ENCODE measurements at regions not wholly inside any gene's neighbourhood (a gene's known extent, or its start where the extent isn't known, plus 50 kb on each side); places are given as distances from the start of the nearest gene placed in this dataset.

DNA sequence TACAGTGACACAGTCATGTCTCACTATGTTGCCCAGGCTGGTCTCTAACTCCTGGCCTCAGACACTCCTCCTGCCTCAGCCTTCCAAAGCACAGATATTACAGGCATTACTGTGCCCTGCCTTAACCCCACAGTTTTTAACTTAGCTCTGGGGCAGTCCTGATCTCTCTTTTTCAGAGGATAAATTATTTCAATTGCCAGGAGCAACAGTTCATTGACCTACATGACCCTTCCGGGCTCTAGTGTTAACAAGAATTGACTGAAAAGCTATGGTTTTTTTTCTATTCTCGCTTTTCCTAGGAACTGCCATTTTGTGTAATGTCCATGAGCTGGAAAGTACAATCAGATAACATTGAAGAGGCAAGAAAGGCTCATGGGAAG lies 92.8 kb downstream of the HNRNPLL start:
- H3K9me3 Mint-ChIP-seq: peaks cover 0 to 5% (median 1%) of the 10 kb centered on the region in 3 donors
- H3K27me3 Mint-ChIP-seq: peaks cover 2% of the 10 kb centered on the region
- H3K27ac Mint-ChIP-seq: no peak overlapping the region
- H3K4me1 Mint-ChIP-seq: peaks cover 0 to 6% (median 5%) of the 10 kb centered on the region in 3 donors
- no peak overlapping the region for H3K4me3 Mint-ChIP-seq
- H3K36me3 Mint-ChIP-seq: no peaks in the 10 kb centered on the region

DNA sequence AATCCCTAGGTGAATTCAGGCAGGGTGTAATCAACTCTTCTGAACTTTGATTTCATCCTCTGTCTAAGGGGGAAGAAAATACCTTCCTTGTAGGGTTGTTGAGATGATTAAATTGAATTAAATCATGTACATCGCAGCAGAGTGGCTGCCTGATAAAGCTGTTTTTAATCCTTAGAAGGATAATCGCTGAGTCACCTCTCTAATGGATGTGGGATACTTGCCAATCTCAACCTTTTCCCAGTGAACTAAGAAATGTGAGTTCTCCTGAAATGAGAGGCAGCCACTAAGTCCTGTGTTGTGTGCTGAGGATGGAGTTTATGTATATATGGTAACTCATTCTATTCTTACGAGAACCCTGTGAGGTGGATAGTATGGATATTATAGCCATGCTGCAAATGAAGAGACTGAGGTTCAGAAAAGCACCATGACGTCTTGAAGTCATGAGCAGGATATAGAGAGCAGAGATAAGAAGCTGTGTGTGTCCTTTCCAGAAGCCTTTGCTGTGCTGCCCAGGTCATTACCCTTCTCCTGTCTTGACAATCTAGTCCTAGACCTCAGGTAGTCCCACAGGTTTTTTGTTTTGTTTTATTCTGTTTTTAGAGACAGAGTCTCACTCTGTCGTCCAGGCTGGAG lies 93.3 kb downstream of the HNRNPLL start:
- Mint-ChIP-seq H3K27me3 (peaks cover 2% of the 10 kb centered on the region), H3K4me3 (no peak overlapping the region), H3K9me3 (peaks cover 0 to 5% (median 1%) of the 10 kb centered on the region in 3 donors), H3K36me3 (no peaks in the 10 kb centered on the region), H3K4me1 (peaks cover 0 to 6% (median 5%) of the 10 kb centered on the region in 3 donors), H3K27ac (peak overlapping the region in 1 of 3 donors; percentile 23)

DNA sequence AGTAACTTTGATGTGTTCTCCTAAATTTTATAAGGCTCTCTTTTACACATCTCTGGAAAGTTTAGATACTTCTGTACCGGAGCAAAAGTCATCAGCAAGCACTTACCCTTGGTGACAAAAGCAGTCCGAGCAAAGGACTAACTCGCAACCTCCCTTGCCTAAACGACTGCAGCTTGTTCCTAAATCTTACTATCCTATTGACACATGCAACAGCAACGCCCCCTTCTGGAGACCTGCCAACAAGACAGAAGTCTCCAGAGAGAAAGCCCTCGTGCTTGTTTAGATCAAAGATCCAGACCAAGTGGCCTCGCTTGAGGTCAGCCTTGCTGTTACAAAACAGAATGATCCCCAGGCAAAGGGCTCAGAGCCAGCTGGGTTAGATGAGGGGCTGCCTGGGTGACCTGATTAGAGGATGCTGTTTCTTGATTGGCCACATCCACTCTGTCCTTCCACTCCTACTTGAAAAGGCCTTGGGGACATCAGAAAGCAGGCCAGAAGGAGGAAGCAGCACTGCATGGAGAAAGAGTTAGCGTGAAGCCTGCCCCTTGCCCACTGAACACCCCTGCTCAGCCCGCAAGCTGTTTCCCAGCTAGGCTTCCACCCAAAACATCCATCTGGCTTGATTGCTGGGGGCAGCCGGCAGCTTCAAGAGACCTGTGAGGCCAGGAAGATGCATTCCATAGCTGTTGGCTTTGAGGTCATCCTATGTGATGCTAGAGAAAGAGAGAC lies 94.3 kb downstream of the HNRNPLL start:
- H3K27ac Mint-ChIP-seq: peak overlapping the region in 1 of 3 donors; percentile 23
- H3K4me1 Mint-ChIP-seq: peaks cover 0 to 6% (median 5%) of the 10 kb centered on the region in 3 donors
- H3K36me3 Mint-ChIP-seq: no peaks in the 10 kb centered on the region
- peaks cover 0 to 5% (median 1%) of the 10 kb centered on the region in 3 donors for H3K9me3 Mint-ChIP-seq
- no peak overlapping the region for H3K4me3 Mint-ChIP-seq
- H3K27me3 Mint-ChIP-seq: peaks cover 2% of the 10 kb centered on the region

DNA sequence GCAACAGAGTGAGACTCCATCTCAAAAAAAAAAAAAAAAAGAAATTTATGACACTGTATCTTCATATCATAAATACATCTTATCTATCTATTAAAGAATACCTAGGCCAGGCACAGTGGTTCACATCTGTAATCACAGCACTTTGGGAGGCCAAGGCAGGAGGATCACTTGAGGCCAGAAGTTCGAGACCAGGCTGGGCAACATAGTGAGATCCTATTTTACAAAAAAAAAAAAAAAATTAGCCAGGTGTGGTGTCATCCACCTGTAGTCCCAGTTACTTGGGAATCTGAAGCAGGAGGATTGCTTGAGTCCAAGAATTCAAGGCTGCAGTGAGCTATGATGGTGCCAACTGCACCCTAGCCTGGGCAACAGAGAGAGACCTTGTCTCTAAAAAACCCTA lies 95.0 kb downstream of the HNRNPLL start:
- no peak overlapping the region for H3K4me3 Mint-ChIP-seq
- H3K9me3 Mint-ChIP-seq: peaks cover 0 to 5% (median 1%) of the 10 kb centered on the region in 3 donors
- H3K27ac Mint-ChIP-seq: no peak overlapping the region
- peaks cover 0 to 6% (median 5%) of the 10 kb centered on the region in 3 donors for H3K4me1 Mint-ChIP-seq
- no peaks in the 10 kb centered on the region for H3K36me3 Mint-ChIP-seq
- peaks cover 2% of the 10 kb centered on the region for H3K27me3 Mint-ChIP-seq

DNA sequence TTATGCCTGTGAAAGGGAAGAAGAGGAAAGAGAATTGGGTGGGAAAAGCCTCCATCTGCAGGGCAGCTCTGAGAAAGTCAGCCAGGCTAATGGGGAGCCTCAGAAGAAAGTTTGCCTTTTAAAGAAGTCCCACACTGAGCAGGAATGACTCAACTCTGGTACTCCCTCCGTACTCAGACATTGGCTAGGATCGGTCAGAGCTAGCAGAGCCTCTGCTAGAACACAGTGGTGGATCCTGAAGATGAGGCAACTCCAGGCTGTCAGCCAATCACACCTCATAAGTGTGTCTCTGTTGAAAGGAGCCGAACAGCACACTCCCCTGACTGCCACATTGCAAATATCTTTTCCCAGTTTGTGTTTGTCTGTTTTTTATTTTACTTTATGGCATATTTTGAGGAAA lies 96.9 kb downstream of the HNRNPLL start:
- H3K9me3 Mint-ChIP-seq: peaks cover 1 to 16% (median 7%) of the 10 kb centered on the region in 3 donors
- H3K27me3 Mint-ChIP-seq: peaks cover 2% of the 10 kb centered on the region
- H3K4me1 Mint-ChIP-seq: peaks cover 0 to 6% (median 5%) of the 10 kb centered on the region in 3 donors
- H3K4me3 Mint-ChIP-seq: no peak overlapping the region
- no peak overlapping the region for H3K27ac Mint-ChIP-seq
- H3K36me3 Mint-ChIP-seq: no peaks in the 10 kb centered on the region

DNA sequence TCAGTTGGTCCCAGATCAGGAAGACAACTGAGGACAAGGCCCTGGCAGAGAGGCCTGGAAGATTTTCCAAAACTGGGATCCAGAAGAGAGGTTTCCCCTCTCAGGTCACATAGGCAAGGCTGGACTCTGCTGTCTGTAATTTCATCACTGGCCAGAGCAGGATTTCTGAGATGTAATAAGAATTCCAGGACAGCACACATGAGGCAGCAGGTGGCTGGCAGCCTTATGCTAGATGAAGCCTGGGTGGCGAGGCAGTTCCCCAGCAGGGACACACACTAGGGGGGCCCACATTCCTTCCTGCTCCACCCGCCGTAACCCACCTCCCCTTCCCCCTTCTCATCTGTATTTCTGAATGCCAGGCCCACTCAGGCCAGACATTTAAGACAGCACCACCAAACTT lies 98.6 kb downstream of the HNRNPLL start:
- H3K9me3 Mint-ChIP-seq: peaks cover 1 to 16% (median 7%) of the 10 kb centered on the region in 3 donors

DNA sequence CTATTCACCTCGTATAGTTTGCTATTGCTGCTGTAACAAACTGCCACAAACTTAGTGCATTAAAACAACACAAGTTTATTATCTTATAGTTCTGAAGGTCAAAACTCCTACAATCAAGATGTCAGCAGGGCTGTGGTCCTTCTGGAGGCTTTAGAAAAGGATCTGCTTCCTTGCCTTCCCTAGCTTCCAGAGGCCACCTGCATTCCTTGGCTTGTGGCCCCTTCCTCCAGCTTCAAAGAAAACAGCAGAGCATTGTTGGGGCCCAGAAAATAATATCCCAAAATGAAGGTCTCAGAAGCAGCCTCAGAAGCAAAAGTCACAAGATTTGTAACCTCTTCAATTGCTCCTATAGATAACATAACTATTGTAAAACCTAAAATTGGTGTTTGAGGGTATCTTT lies 100.6 kb downstream of the HNRNPLL start:
- Mint-ChIP-seq H3K4me3 (no peak overlapping the region), H3K9me3 (peaks cover 1 to 16% (median 7%) of the 10 kb centered on the region in 3 donors), H3K4me1 (peaks cover 7 to 9% (median 8%) of the 10 kb centered on the region in 3 donors)

More for the DNA sequence above, 98.6 kb downstream of the HNRNPLL start:
- Mint-ChIP-seq H3K27ac (no peak overlapping the region), H3K4me3 (no peak overlapping the region), H3K36me3 (peaks cover 3% of the 10 kb centered on the region), H3K4me1 (peaks cover 0 to 6% (median 5%) of the 10 kb centered on the region in 3 donors), H3K27me3 (peaks cover 2% of the 10 kb centered on the region)

DNA sequence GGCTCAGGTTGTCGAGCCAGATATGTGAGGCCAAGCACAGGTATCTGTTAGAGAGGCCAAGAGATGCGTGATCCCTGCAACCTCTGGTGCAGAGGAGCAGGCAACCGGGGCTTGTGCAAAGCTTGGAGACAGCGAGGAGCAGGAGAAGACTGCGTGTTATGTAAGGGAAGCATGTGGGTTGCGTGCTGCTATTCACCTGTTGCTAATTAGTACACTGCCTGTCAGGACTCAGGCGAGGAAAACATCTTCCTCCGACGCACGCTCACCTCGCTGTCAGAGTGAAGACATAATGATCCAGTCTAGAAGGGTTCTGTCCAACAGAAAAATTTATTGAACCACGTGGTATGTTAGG lies 102.5 kb downstream of the HNRNPLL start:
- H3K9me3 Mint-ChIP-seq: peaks cover 0 to 11% (median 7%) of the 10 kb centered on the region in 3 donors
- H3K4me3 Mint-ChIP-seq: peak overlapping the region in 1 of 4 donors; percentile 80
- H3K27ac Mint-ChIP-seq: no peak overlapping the region
- H3K36me3 Mint-ChIP-seq: peaks cover 3% of the 10 kb centered on the region
- peaks cover 7 to 10% (median 8%) of the 10 kb centered on the region in 3 donors for H3K4me1 Mint-ChIP-seq
- H3K27me3 Mint-ChIP-seq: peaks cover 2% of the 10 kb centered on the region

More for the DNA sequence above, 100.6 kb downstream of the HNRNPLL start:
- peaks cover 2% of the 10 kb centered on the region for H3K27me3 Mint-ChIP-seq
- peaks cover 3% of the 10 kb centered on the region for H3K36me3 Mint-ChIP-seq
- no peak overlapping the region for H3K27ac Mint-ChIP-seq

DNA sequence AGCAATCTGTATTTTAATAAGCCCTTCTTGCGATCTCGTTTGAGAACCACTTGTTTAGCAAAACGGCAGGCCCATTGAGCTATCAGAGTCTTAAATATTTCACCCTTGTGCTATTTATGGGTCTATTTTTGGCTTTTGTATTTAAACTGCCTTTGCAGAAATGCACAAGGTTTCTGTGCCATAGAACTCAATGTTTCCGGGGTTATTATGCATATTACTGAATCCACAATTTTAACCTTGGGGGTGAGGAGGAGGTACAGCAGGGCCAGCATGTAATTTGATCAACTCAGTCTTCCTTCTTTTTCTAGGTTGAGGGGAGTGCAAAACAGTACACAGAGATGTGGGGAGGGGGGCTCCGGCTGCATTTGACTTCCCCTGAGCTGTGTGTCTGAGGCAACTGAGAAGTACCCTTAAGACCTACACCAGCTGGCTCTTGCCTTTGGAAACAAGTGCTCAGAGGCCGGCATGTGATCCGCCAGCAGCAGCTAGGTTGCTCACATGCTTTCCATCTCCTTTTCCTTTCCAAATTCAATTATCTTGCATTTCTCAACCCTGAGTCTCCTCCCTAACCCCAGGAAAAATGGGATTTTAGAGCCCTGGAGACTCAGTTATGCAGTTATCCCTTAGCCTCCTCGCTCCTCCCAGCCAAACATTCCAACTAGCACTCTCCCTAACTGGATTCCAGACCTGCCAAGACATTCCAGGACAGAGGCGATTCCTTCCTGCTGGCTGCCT lies 103.0 kb downstream of the HNRNPLL start:
- Mint-ChIP-seq H3K27me3 (peaks cover 2% of the 10 kb centered on the region), H3K27ac (no peak overlapping the region), H3K36me3 (peaks cover 3% of the 10 kb centered on the region), H3K4me3 (no peak overlapping the region), H3K9me3 (peaks cover 0 to 11% (median 7%) of the 10 kb centered on the region in 3 donors), H3K4me1 (peaks cover 7 to 10% (median 8%) of the 10 kb centered on the region in 3 donors)

DNA sequence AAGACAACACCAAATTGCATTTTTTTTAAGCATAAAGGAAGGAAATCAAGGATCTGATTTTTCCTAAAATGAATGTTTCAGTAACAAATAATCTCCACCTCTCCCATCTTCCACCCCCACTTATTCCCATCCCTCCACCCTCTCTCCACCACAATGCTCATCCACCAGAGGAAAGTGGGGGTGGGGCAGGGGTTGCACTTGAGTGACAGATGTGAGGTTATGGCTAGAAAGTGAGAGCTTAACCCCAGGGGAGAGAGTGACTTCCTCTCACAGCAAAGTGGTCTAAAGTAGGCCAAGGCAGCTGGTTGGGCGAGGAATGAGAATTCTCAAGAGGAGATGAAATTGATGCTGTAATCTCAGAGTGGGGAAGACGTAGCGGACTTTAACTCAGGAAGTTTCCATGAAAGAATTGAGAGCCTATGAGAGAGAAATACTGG lies 104.7 kb downstream of the HNRNPLL start:
- peak overlapping the region in 1 of 3 donors; percentile 60 for H3K27ac Mint-ChIP-seq

DNA sequence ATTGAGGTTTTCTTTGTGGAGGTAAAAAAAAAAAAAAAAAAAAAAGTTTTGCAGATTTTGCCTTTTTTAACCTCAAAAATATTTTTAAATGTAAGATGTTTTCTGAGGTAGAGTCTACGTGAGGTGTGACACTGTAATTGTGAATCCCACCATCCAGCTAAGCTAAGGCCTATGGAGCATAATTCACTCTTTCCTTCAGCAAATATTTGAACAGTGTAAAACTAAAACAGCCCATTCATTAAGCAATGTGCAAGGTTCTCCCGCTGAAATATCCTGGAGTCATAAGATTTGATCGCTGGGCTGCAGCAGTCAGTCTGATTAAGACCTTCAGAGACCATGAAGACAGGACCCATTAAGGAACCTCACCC lies 105.1 kb downstream of the HNRNPLL start:
- H3K4me1 Mint-ChIP-seq: peaks cover 7 to 10% (median 8%) of the 10 kb centered on the region in 3 donors
- peaks cover 3% of the 10 kb centered on the region for H3K36me3 Mint-ChIP-seq
- peaks cover 0 to 10% (median 7%) of the 10 kb centered on the region in 3 donors for H3K9me3 Mint-ChIP-seq
- H3K27me3 Mint-ChIP-seq: peaks cover 2% of the 10 kb centered on the region
- no peak overlapping the region for H3K27ac Mint-ChIP-seq
- peak overlapping the region in 2 of 4 donors; percentile 74 for H3K4me3 Mint-ChIP-seq

More for the DNA sequence above, 104.7 kb downstream of the HNRNPLL start:
- Mint-ChIP-seq H3K36me3 (peaks cover 3% of the 10 kb centered on the region), H3K4me3 (peak overlapping the region in 2 of 4 donors; percentile 74), H3K27me3 (peaks cover 2% of the 10 kb centered on the region), H3K9me3 (peaks cover 0 to 11% (median 7%) of the 10 kb centered on the region in 3 donors), H3K4me1 (peaks cover 7 to 10% (median 8%) of the 10 kb centered on the region in 3 donors)

DNA sequence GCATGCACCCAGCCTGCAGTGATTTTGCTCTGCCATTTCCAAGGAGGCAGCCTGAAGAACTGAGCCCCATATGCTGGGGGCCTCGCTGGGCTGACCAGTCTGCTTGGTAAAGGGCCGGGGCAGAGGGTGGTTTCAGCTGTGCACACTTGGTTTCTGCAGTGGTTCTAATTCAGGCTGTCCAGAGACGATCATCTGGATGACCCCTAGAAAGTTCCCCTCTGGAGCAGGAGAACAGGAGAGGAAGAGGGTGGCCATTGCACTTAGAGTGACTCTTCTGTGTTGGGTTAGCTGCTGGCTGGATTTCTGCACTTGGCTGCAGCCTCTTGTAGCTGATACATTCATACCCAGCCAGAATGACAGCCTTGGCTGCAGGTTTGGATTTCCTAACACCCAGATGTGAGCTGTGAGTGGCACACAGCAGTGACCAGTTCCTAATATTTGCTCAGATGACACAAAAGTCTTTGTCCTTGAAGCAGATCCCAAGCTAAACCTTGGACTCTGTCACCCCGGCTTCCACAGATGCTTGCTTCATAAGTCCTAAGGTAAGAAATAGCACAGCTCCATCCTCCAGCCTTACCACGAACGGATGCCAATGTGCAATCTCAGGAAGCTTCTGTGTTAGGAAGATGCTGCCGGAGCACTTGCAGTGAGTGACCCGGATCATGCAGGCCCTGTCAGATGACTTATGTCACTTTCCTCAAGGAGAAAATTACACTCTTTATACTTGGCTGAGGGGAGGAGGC lies 105.6 kb downstream of the HNRNPLL start:
- H3K36me3 Mint-ChIP-seq: peaks cover 3% of the 10 kb centered on the region
- peaks cover 7 to 10% (median 8%) of the 10 kb centered on the region in 3 donors for H3K4me1 Mint-ChIP-seq
- H3K9me3 Mint-ChIP-seq: peaks cover 0 to 7% (median 2%) of the 10 kb centered on the region in 3 donors
- no peaks in the 10 kb centered on the region for H3K27me3 Mint-ChIP-seq
- H3K4me3 Mint-ChIP-seq: no peak overlapping the region
- no peak overlapping the region for H3K27ac Mint-ChIP-seq

DNA sequence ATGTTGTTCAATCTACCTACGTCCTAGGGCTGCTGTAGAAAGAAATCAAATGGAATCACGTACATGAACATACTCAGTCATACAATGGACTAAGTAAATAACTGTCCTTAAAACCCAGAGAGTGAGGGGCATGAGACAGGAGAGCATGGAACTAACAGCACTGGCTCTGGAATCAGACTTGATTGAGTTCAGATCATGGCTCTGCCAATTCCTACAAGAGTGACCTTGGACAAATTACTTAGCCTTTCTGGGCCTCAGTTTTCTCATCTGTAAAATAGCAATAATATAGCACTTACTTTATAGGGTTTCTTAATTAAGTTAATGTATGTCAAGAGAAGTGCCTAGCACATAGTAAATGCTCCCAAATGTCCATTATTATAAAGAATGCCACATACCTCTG lies 106.8 kb downstream of the HNRNPLL start:
- Mint-ChIP-seq H3K4me3 (no peak overlapping the region), H3K36me3 (peaks cover 3% of the 10 kb centered on the region), H3K9me3 (peaks cover 0 to 2% (median 0%) of the 10 kb centered on the region in 3 donors), H3K27ac (no peak overlapping the region), H3K27me3 (no peaks in the 10 kb centered on the region), H3K4me1 (peaks cover 7 to 10% (median 8%) of the 10 kb centered on the region in 3 donors)

DNA sequence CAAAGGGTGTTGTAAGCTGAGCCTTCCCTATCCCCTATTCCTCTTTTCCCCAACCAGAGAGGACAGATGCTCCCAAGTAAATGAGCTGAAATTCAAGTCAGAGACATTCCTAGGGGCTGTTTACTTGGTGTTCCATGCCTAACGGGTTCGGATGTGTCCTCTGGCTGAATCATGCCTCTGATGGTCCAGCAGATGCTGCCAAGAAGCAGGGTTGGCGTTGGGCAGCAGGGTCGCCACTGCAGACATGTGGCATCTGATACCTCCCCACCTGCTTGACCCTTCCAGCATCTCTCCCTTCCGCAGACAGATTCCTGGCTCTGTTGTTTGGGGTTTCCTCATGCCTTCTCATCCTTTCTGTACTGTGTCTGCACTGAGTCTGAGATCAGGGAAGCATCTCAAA lies 108.3 kb downstream of the HNRNPLL start:
- H3K4me3 Mint-ChIP-seq: no peak overlapping the region
- H3K27ac Mint-ChIP-seq: no peak overlapping the region
- peaks cover 7 to 10% (median 8%) of the 10 kb centered on the region in 3 donors for H3K4me1 Mint-ChIP-seq
- H3K9me3 Mint-ChIP-seq: no peaks in the 10 kb centered on the region
- H3K36me3 Mint-ChIP-seq: no peaks in the 10 kb centered on the region
- no peaks in the 10 kb centered on the region for H3K27me3 Mint-ChIP-seq

All from IgD-negative memory B cell (primary cell).